ENCODE measurements at regions not wholly inside any gene's neighbourhood (a gene's known extent, or its start where the extent isn't known, plus 50 kb on each side); places are given as distances from the start of the nearest gene placed in this dataset.

DNA sequence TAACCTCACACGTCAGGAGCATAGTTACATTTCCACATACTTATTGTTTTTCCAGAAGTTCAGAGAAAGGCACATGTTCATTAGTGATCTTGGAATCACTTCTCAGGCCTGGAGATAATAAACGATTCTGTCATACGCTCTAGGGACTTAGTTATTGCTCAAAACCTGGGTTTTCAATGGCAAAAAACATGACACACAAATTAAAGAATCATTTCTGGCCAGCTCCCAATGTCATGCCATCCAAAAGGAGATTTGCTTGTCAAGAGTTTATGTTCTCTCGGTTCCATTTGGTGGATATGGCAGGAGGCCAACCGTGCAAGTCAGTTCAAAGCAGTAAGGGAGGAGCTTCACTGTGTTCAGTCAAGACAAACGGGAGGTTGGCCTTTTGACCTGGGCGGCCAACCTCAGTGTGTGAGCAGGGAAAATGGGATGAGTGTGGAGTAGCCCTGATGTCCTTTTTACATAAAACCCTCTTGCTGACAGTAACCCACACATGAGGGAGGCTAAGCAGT, 123.4 kb downstream of the NXNL2 start:
- no peak for DNase-seq (ENCODE audit: low read depth in 1 of 2, low spot score in 1 of 2)

DNA sequence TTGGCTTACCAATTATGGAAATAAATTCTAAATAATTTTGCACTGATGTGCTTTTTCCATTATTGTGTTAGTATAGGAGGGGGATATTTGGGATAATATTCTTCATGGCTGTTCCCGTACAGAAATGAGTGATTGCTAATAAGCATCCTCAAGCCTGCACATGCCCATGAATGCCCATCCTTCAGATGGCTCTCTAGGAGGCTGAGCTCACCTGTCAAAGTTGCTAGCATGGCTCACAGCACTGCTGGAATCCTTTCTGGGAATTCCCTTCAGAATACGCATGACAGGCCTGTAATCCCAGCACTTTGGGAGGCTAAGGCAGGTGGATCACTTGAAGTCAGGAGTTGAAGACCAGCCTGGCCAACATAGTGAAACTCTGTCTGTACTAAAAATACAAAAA, 124.1 kb downstream of the NXNL2 start:
- no peak for DNase-seq (ENCODE audit: low read depth in 1 of 2, low spot score in 1 of 2)

DNA sequence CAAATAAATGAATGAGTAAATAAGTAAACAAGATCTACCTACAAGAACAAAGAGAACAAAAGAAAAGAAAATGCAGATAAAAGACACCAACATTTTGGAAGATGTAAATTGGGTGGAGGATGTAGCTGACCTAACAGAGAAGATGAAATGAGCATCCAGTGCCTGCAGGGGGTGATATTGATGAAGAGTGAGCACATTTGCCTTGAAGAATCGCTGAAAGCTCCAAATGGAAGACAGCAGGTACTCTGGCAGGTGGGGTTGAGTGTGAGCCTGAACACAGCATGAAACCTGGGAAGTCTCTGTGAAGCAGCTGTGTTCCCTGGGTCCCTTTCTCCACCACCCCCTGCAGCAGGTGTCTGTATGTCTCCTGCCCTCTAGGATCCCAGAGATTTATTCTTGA, 125.6 kb downstream of the NXNL2 start:
- no peak for DNase-seq (ENCODE audit: low read depth in 1 of 2, low spot score in 1 of 2)

DNA sequence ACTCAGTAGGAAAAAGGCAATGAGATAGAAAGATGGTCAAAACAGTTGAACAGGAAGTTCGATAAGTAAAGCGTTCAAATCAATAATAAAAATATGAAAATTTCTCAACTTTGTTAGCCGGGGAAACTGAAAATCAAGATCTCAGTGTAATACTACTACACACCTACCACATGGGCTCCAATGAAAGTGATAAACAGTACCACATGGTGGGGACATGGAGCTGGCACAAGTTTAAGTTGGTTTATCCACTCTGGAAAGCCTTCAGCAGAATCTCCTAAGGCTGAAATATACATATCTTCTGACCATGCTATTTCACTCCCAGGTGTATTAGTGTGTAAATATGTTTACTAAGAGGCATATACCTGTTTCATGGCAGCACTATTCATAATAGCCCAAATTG, 126.8 kb downstream of the NXNL2 start:
- DNase-seq (ENCODE audit: low read depth in 1 of 2, low spot score in 1 of 2), result no peak

DNA sequence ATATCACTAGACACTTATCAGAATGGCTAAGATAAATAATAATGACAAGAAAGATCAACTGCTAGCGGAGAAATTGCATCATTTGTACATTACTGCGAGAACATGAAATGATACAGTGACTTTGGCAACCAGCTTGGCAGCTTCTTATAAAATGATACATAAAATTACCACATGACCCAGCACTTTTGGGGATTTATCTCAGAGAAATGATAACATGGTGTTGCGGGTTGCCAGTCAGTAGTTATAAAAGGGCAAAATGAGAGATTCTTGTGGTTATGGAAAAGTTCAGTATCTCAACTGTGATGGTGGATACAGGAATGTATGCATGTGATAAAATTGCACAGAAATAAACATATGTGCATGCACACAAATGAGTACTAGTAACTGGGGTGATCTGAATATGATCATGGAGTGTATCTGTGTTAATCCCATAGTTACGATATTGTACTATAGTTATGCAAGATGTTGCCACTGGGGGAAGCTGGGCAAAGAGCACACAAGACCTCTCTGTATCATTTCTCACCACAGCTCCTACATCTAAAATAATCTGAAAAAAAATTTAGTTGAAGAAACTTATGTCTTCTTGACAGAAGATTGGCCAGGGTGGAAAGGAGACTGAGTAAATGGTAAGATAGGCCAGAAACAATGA, 128.9 kb downstream of the NXNL2 start:
- DNase-seq (ENCODE audit: low read depth in 1 of 2, low spot score in 1 of 2), result no peak

DNA sequence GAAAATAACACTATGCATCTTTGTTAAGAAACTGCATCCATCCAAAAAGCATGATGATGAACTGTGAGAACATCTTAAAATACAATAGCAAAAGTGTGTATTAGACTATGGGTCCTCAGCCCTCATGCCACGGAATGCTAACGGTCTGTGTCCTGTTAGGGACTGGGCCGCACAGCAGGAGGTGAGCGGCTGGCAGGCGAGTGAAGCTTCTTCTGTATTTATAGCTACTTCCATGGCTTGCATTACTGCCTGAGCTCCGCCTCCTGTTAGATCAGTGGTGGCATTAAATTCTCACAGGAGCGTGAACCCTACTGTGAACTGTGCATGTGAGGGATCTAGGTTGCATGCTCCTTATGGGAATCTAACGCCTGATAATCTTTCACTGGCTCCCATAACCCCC, 129.8 kb downstream of the NXNL2 start:
- no peak for DNase-seq (ENCODE audit: low read depth in 1 of 2, low spot score in 1 of 2)

DNA sequence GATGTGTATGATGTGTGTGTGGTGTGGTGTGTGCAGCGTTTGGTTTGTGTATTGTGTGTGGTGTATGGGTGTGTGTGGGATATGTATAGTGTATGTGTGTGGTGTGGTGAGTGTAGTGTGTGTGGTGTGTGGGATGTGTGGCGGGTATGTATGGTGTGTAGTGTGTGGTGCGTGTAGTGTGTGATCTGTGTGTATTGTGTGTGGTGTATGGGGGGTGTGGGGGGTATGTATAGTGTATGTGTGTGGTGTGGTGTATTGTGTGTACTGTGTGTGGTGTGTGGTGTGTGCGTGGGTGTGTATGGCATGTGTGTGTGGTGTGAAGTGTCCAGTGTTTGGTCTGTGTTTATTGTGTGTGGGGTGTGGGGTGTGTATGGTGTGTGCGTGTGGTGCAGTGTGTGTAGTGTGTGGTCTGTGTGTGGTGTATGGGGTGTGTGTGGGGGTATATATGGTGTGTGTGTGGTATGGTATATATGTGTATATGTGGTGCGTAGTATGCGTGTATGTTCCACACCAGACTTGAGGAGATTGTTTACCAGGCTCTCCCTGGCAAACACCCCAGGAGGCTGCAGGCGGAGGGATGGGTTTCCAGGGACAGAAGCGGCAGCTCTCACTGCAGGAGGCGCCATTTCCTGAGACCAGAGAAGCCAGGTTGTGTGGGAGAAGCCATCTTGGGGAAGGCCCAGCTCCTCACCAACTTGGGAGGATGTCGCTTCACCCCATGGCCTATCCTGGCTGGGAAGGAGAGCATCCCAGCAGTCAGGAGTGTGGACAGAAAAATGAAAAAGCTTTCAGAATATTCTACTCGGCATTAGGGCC, 138.1 kb downstream of the NXNL2 start:
- no peak for DNase-seq (ENCODE audit: low read depth in 1 of 2, low spot score in 1 of 2)

DNA sequence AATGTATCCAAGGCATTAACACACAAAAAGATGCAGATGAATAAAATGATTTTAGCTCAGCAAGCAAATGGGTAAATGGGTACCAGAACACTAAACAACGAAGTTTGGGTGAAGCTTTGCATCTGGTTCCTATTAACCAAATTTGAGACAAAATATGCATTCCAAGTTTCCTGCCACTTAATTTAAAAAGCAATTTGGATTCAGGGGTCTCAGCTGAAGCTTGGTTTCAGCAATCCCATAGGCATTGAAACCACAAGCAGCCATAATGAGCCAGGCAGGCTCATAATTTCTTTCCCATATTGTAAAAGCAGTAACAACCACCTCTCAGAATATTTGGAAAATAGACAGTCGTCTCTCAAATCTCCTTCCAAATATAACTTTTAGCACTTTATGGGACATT, 138.9 kb downstream of the NXNL2 start:
- DNase-seq (ENCODE audit: low read depth in 1 of 2, low spot score in 1 of 2), result no peak

DNA sequence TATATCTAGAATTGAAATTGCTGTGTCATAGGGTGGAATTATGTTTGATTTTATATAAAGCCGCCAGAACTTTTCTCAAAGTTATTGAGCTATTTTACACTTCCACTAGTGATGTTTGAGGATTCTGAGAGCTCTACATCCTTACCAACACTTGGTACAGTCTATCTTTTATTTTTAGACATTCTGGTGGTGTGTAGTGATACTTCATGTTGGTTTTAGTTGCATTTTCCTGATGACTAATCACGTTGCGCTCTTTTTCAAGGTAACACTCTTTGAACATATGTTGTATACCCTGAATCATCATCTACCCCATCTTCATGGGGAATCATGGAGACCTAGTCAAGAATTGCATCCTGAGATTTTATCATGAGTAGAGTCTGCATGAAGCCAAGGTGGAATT, 141.7 kb downstream of the NXNL2 start:
- DNase-seq (ENCODE audit: low read depth in 1 of 2, low spot score in 1 of 2), result no peak

DNA sequence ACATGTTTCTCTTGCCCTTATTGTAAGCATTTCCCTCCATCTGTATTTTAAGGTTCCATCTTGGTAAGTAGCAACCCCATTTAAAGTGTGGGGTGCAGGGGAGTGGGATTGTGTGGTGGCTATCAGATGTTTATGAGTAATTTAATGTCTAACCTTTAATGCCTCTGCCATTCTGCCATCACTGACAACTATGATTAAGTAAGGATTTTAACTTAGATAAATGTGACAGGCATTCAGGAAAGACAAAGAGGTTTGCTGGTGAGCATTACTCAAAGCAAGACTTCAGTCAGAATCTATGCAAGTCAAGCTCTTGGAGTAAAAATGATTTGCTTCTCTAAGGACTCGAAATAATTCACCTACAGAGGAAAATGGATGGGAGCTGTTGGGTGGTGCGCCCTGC, 143.0 kb downstream of the NXNL2 start:
- DNase-seq (ENCODE audit: low read depth in 1 of 2, low spot score in 1 of 2), result no peak

DNA sequence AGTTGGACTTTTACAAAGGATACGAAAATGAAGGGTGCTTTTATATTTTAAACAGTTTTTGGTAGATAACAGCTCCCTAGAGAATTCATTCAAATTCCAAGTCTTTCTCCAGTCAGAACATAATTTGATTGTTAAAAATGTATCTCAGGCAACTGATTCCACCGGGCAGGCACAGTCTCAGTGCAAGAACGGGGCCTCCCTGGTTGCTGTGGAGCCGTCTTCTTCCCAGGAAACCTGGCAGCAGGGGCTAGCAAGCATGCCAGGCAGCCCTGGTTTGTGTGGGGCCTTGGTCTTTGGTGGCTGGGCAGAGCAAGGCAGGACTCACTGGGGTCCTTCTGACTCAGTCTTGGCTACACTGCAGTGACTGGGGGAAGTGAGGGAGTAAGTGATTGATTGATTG, 143.5 kb downstream of the NXNL2 start:
- no peak for DNase-seq (ENCODE audit: low read depth in 1 of 2, low spot score in 1 of 2)

DNA sequence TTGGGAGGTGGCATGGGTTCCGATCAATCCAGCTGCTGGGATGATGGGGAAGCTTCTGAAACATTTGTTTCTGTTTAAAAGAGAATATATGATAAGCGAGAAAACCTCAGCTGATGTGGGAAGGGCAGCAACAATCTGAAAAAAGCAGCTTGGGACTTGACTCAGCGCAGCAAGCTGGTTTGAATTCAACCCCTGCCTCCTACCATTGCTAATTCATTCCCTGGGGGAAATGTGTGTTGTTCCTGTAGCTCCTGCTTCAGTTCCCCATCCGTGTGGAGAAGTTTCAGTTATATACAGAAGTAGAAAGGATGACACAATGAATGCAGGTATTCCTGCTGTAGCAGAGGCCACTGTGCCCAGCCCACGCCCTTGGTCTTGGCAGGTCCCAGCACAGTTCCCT, 145.1 kb downstream of the NXNL2 start:
- DNase-seq (ENCODE audit: low read depth in 1 of 2, low spot score in 1 of 2), result no peak

DNA sequence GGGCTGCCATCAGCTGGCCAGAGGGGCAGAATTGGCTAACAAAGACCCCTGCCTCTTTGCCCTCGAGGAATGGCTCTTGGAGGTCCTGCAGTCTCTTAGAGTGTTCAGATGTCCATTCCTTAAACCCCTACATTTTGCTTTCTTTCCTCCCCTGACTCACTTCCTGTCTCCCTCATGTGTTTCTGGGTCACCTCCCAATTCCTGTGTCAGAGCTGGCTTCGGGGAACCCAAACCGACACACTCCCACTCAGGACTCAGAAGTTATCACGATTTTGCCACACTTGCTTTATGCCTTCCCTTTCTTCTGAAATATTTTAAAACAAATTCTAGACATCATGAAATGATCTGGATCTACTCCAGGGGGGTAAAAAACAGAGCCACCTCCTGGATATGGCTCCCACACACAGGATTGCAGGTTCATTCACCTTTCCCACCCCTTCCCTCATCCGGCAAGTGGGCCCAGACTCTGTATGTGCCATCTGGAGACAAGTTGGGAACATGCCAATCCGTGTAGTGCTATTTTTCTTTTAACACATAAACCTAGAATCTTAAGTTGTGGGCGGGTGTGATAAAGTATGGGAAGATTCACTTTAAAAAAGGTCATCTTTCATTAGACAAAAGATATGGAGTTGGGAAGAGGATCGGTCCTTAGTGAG, 145.7 kb downstream of the NXNL2 start:
- DNase-seq (ENCODE audit: low read depth in 1 of 2, low spot score in 1 of 2), result no peak

DNA sequence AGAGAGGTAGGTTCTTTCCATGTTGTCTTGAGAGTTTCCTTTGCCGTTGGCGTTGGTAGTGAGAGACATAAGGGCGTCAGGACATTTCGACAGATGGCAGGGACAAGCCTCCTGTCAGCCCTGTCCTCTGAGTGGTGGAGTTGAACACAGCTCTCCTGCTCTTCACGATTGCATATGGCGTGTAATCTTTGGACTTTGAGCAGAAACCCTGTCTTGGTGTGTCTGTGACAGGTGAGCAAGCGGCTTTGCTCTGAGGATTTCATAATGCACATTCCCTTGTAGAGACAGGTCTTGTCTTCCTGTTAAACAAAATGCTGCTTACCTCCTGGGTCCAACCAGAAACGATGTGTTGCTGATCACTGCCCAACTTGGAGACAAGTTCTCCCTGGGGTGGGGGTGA, 146.5 kb downstream of the NXNL2 start:
- no peak for DNase-seq (ENCODE audit: low read depth in 1 of 2, low spot score in 1 of 2)

DNA sequence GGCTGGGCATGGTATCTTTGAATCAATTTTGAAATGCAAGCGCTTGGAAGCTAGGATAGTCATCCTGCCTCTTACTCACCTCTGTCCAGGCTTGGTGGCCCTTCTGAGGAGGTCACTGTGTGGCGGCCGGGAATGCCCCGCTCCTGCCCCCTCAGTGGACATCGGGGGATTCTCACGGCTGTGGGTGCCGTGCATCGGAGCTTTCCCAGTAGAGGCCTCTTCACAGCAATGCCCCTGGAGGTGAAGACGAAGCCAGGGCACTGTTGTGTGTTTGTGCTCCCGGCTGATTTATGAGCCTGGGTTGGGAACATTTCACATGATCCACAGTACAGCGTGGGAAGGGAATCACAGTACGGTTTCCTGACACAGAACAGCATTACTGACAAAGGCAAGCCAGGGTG, 147.5 kb downstream of the NXNL2 start:
- no peak for DNase-seq (ENCODE audit: low read depth in 1 of 2, low spot score in 1 of 2)

DNA sequence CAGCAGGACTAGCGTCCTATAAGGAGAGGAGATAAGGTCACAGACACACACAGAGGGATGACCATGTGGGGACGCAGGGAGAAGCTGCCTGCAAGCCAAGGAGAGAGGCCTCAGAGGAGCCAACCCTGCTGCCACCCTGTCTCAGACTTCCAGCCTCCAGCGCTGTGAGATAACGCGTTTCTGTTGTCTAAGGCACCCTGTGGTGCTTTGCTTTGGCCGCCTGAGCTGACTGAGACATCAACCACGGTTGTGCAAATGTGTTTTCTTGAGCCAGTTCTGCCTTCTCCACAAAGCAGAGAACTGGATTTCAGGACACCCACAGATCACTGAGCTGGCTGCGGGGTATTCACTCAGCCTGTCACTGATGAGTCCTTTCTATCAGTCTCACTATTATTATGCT, 149.1 kb downstream of the NXNL2 start:
- no peak for DNase-seq (ENCODE audit: low read depth in 1 of 2, low spot score in 1 of 2)

DNA sequence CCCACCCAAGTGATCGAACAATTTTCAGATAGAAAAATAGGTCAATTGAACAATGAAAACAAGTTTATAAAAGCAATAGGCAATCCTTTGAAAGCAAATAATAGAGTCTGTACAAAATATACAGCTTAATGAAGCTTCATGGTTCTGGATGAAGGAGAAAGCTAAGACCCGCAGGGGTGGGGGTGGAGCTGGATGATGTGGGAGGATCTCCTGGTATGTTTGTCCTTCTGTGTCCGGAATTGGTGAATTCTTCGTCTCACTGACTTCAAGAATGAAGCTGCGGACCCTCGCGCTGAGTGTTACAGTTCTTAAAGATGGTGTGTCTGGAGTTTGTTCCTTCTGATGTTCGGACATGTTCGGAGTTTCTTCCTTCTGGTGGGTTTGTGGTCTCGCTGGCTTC, 149.9 kb downstream of the NXNL2 start:
- DNase-seq (ENCODE audit: low read depth in 1 of 2, low spot score in 1 of 2), result no peak

DNA sequence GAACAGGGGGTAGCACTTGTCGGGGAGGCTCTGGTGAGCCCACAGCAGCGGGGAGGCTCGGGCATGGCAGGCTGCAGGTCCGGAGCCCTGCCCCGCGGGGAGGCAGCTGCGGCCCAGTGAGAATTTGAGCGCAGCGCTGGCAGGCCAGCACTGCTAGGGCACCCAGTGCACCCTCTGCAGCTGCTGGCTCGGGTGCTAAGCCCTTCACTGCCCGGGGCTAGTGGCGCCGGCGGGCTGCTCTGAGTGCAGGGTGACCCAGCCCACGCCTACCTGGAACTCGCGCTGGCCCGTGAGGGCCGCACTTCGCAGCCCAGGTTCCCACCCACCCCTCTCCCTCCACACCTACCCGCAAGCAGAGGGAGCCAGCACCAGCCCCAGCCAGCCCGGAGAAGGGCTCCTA, 151.0 kb downstream of the NXNL2 start:
- DNase-seq (ENCODE audit: low read depth in 1 of 2, low spot score in 1 of 2), result no peak

DNA sequence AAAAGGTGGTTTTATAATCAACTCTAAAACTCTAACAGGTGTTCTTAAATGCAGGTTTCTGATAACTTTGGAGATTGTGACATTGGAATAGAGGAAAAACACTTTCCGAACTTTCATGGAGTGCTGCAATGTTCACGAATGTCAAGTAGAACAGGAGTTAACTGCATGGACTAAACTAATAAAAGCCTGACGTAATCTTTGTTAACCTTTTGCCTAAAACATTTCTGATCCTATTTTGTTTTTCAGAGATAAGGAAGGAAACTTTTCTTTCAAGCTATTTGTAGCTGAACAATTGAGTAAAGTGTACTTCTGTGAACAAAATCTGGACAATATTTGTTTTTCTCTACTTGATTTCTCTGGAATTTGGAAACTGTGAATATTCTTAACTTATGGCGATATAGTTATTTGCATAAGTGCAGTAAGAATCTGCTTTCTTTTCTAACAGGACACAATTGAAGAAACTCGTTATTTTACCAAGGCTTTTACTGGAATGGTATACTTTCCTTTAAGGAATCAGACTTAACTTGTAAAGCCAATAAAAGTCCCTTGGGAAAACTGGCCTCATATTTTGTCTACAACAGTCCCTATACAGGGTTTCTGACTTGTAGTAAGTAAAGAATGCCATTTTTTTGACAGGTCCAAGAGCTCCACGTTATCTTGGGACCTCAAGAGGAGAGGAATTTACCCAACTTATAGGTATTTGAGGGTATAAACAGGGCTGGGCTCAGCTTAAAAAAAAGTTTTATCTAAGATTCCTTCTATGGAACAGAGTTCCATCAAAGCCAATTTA, 154.7 kb downstream of the NXNL2 start:
- DNase-seq (ENCODE audit: low read depth in 1 of 2, low spot score in 1 of 2), result no peak

DNA sequence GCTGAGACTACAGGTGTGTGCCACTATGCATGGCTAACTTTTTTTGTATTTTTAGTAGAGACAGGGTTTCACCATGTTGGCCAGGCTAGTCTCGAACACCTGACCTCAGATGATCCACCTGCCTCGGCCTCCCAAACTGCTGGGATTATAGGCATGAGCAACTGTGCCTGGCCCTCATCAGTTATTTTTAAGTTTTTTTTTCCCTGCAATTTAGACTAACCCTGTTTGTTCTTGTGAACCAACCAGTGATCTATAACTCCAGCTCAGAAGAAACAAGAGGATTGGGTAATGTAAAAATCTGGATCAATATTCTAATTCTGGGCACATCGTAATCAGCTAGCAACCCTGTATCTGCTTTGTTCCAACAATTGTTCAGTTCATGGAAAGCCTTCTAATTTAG, 155.7 kb downstream of the NXNL2 start:
- no peak for DNase-seq (ENCODE audit: low read depth in 1 of 2, low spot score in 1 of 2)

DNA sequence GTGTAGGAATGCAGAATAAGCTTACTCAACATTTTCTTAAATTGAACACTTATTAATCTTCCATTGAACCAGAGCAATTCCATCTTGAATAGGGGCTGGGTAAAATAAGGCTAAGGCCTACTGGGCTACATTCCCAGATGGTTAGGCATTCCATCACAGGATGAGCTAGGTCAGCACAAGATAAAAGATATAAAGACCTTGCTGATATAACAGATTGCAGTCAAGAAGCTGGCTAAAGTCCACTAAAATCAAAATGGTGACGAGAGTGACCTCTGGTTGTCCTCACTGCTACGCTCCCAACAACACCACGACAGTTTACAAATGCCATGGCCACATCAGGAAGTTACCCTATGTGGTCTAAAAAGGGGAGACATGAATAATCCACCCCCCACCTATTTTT, 156.1 kb downstream of the NXNL2 start:
- DNase-seq (ENCODE audit: low read depth in 1 of 2, low spot score in 1 of 2), result no peak

DNA sequence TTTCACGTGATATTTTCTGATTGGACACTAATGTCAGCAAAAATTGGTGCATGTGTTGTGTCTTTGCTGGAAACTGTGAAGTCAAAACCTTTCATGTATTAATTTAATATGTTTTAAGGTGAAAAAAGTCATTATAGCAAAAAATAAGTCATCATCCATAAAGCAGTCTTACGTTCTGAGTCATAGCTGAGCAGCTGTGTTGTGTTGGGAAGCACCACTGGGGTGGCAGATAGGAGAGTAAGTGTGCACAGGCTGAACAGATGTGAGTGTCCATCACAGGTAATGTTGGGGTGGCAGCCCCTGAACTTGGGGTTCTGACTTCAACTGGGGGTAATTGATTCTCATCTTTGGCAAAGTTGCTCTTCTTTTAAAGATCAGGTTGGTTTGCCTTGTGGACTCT, 156.8 kb downstream of the NXNL2 start:
- DNase-seq (ENCODE audit: low read depth in 1 of 2, low spot score in 1 of 2), result no peak

Measured in activated CD4-positive, alpha-beta T cell treated with anti-CD3 and anti-CD28 coated beads, Interleukin-2, amount 50 U/mL, for 24 hours (primary cell).